GM21515 (cell line): ENCODE measurements at regions not wholly inside any gene's neighbourhood (a gene's known extent, or its start where the extent isn't known, plus 50 kb on each side); places are given as distances from the start of the nearest gene placed in this dataset.

Source experiments
- ATAC-seq: cut with Tn5 transposase; IDR thresholded peaks from one replicate; pipeline ENCODE4 v1.9.1; 2021; ENCODE audit not compliant: unreplicated experiment

GRCh38 chr13:50191004-50191403, 175.8 kb downstream of the KCNRG start:
- ATAC-seq, result no peak

GRCh38 chr13:50192272-50192813, 177.1 kb downstream of the KCNRG start:
- ATAC-seq, result no peak

GRCh38 chr13:50195045-50195444, 179.8 kb downstream of the KCNRG start:
- ATAC-seq, result no peak

- ATAC-seq, result no peak
Measured at GRCh38 chr13:50196118-50196517, 180.9 kb downstream of the KCNRG start.

- ATAC-seq, result no peak
Measured at GRCh38 chr13:50197705-50198104, 182.5 kb downstream of the KCNRG start.

GRCh38 chr13:50198508-50198907, 183.3 kb downstream of the KCNRG start:
- no peak for ATAC-seq

- ATAC-seq, result no peak
Measured at GRCh38 chr13:50200569-50200968, 185.3 kb downstream of the KCNRG start.

GRCh38 chr13:50200988-50201387, 185.7 kb downstream of the KCNRG start:
- ATAC-seq, result no peak

GRCh38 chr13:50202485-50202884, 187.2 kb downstream of the KCNRG start:
- ATAC-seq, result no peak

- no peak for ATAC-seq
Measured at GRCh38 chr13:50203256-50203941, 188.2 kb downstream of the KCNRG start.

- ATAC-seq, result no peak
Measured at GRCh38 chr13:50205581-50205980, 190.3 kb downstream of the KCNRG start.

GRCh38 chr13:50208826-50209335, 193.6 kb downstream of the KCNRG start:
- no peak for ATAC-seq

GRCh38 chr13:50209631-50210030, 194.4 kb downstream of the KCNRG start:
- ATAC-seq, result no peak

GRCh38 chr13:50213526-50213925, 198.3 kb downstream of the KCNRG start:
- no peak for ATAC-seq

GRCh38 chr13:50214514-50214913, 199.3 kb downstream of the KCNRG start:
- no peak for ATAC-seq

- no peak for ATAC-seq
Measured at GRCh38 chr13:50215399-50215798, 200.2 kb downstream of the KCNRG start.

GRCh38 chr13:50219743-50220142, 204.5 kb downstream of the KCNRG start:
- no peak for ATAC-seq

GRCh38 chr13:50220938-50221337, 205.7 kb downstream of the KCNRG start:
- ATAC-seq, result no peak

GRCh38 chr13:50222569-50223332, 207.5 kb downstream of the KCNRG start:
- peak; percentile 50 for ATAC-seq

- peak; percentile 54 for ATAC-seq
Measured at GRCh38 chr13:50224534-50224933, 209.3 kb downstream of the KCNRG start.

GRCh38 chr13:50225193-50226155, 210.2 kb downstream of the KCNRG start:
- no peak for ATAC-seq
